Ectodermal cell (in vitro differentiated cells): ENCODE measurements at regions not wholly inside any gene's neighbourhood (a gene's known extent, or its start where the extent isn't known, plus 50 kb on each side); places are given as distances from the start of the nearest gene placed in this dataset.

Experiments used
- H3K27ac ChIP-seq: 2 replicates; pipeline ENCODE4 v1.7.0; 2013; ENCODE audit warnings: mild to moderate bottlenecking, low read depth, low read length; ENCODE audit not compliant: insufficient read depth, poor library complexity, severe bottlenecking
- H3K27me3 ChIP-seq: 2 replicates; pipeline ENCODE4 v1.7.0; 2013; ENCODE audit warnings: mild to moderate bottlenecking, low read length; ENCODE audit not compliant: insufficient read depth, control insufficient read depth, poor library complexity, severe bottlenecking
- H3K36me3 ChIP-seq: one replicate; pipeline ENCODE4 v1.7.0; 2013; ENCODE audit warnings: low read length; ENCODE audit not compliant: control insufficient read depth, insufficient read depth
- H3K4me1 ChIP-seq: one replicate; pipeline ENCODE4 v1.7.0; 2013; ENCODE audit warnings: low read length; ENCODE audit not compliant: control insufficient read depth, insufficient read depth
- H3K4me3 ChIP-seq: 2 replicates; pipeline ENCODE4 v1.7.0; 2013; ENCODE audit warnings: low read depth, low read length, control low read depth; ENCODE audit not compliant: insufficient read depth
- H3K9me3 ChIP-seq: 2 replicates; pipeline ENCODE4 v1.7.0; 2013; ENCODE audit warnings: mild to moderate bottlenecking, low read length, moderate library complexity; ENCODE audit not compliant: control insufficient read depth
- WGBS, 2 experiments: methylation state at CpG; one replicate each; pipeline ENCODE4 v1.1.7; 2013; ENCODE audit warnings: missing lambda C conversion rate in 2 of 2; 5-methylcytosine and 5-hydroxymethylcytosine counted together

- Histone ChIP-seq H3K9me3 (no peaks in the 10 kb centered on the region), H3K4me3 (no peak overlapping the region), H3K4me1 (no peaks in the 10 kb centered on the region), H3K27me3 (no peaks in the 10 kb centered on the region), H3K27ac (no peak overlapping the region), H3K36me3 (no peaks in the 10 kb centered on the region)
- WGBS, 2 experiments = 90 to 100% methylated on average over 2 to 3 of the region's 3 CpGs
Measured at GRCh38 chr11:28629235-28629634, 521.0 kb downstream of the METTL15 start.

DNA sequence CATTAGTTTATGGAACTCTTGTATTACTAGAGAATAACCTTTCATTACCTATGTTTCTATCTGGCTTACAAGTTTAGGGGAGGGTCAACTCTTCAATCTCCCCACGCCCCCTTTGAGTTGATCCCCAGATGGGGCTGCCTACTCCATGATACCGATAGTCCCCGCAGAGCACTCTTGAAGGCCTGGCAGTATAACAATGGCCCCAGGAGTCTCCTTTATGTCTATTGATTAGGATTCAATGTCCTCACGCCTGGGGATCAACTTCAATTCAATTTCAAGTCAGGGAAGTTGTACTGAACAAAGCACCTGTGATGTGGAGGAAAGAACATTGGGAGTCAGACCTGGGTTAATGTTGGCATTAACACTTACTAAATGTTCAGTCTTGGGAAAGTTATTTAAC is 520.2 kb downstream of the METTL15 start:
- H3K36me3 ChIP-seq = no peaks in the 10 kb centered on the region
- H3K27ac ChIP-seq = no peak overlapping the region
- H3K9me3 ChIP-seq = no peaks in the 10 kb centered on the region
- H3K4me1 ChIP-seq = no peaks in the 10 kb centered on the region
- H3K27me3 ChIP-seq = no peaks in the 10 kb centered on the region
- WGBS, 2 experiments = 9 to 15% methylated on average over 4 of the region's 4 CpGs
- no peak overlapping the region for H3K4me3 ChIP-seq

DNA sequence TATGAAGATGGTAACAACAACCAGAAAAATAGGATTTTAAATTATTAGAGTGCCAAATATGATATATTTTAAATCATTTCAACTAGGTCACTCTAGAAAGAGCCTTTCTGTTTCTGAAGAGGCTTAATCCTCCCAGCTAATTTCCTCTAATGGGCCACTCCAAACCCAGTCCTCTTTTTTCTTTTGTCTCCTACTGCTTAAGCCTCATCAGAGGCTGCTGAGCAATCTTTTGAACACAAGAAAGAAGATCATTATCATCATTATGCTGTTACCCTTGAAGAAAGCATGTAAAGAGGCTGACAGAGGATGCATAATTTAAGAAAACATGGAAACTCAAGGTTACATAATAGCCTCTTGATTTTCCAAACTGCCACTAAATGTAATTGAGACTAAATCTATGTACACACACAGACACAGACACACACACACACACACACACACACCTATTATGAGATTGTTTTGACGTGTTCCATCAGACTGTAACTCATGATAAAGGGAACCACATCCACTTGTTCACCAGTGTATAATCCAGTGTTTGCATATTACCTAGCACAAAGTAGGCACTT is 519.6 kb downstream of the METTL15 start:
- no peaks in the 10 kb centered on the region for H3K4me1 ChIP-seq
- no peaks in the 10 kb centered on the region for H3K9me3 ChIP-seq
- H3K36me3 ChIP-seq = no peaks in the 10 kb centered on the region
- H3K27me3 ChIP-seq = no peaks in the 10 kb centered on the region
- no peak overlapping the region for H3K27ac ChIP-seq
- 69 to 77% methylated on average over 1 of the region's 1 CpG for WGBS, 2 experiments
- H3K4me3 ChIP-seq = no peak overlapping the region

DNA sequence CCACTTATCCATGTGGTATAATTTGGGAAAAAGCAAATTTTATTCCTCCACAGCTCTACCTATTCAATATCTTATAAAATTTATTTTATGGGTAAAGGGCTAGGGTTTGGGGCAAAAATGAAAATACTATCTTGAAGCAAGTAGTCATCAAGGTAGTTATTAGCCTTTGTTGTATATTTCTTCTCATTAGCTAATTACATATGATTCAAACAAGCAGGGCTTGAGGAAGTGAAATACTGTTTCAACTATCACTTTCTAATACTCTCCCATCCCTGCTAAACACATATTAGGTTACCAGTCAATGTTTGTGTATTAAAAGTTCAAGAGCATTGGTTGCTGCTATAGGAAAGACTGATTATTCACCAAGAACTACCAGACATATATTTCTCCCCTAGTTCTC is 517.3 kb downstream of the METTL15 start:
- H3K27me3 ChIP-seq = no peaks in the 10 kb centered on the region
- H3K4me1 ChIP-seq = no peaks in the 10 kb centered on the region
- H3K4me3 ChIP-seq = no peak overlapping the region
- H3K36me3 ChIP-seq = no peaks in the 10 kb centered on the region
- no peak overlapping the region for H3K27ac ChIP-seq
- no peaks in the 10 kb centered on the region for H3K9me3 ChIP-seq

- Histone ChIP-seq H3K27me3 (no peaks in the 10 kb centered on the region), H3K9me3 (no peaks in the 10 kb centered on the region), H3K4me3 (no peak overlapping the region), H3K36me3 (no peaks in the 10 kb centered on the region), H3K27ac (no peak overlapping the region), H3K4me1 (no peaks in the 10 kb centered on the region)
- WGBS, 2 experiments = 90 to 96% methylated on average over 8 of the region's 8 CpGs
Measured at GRCh38 chr11:28621753-28622152, 513.6 kb downstream of the METTL15 start.

DNA sequence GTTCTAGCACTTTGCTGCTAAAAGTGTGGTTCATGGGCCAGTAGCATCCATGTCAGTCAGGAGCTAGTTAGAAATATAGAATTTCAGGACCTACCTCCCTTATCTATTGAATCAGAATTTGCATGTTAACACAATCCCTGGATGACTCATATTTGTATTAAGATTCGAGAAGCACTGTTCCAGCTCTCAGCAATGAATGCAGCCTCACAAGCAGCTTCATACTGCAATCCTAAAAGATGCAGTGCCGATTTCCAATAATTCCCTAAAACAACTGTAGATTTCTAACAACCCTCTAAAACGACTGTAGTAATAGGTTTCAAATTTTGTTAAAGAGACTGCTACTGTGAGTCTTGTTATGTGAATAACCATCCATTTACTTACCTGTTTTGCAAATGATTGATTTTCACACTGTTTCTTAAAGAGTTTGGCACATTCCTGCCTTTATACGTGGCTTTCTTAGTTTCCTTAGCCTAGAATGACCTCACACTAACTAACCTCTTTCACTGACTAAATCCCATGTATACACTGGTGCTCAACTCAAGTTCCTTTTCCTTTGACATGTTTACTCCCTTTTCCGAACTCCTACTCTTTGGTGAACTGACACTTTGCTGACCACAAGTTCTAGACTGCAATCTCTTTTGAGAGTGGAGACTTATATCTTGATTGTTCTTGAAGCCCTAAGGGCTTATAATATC is 511.8 kb downstream of the METTL15 start:
- H3K27me3 ChIP-seq = no peaks in the 10 kb centered on the region
- WGBS, 2 experiments = 66 to 67% methylated on average over 5 of the region's 5 CpGs
- no peaks in the 10 kb centered on the region for H3K9me3 ChIP-seq
- no peaks in the 10 kb centered on the region for H3K36me3 ChIP-seq
- no peak overlapping the region for H3K27ac ChIP-seq
- H3K4me1 ChIP-seq = no peaks in the 10 kb centered on the region
- no peak overlapping the region for H3K4me3 ChIP-seq

DNA sequence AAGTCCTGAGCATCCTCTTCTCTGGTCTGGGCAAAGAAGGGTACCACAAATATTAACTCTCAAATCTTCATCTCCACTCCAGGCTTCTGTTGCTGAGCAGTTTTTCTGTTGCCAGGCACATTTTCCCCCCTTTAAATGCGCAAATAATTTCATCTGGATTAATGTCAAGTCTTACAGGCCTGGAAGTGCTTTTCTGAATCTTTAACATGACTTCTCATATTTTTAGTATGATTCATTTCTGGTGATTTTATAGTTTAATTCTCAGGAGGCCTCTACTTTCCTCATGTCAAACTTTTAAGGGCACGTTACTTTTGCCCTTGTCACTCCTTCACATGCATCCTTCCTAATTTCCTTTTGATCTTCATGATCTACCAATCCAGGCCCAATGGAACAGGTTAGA is 510.2 kb downstream of the METTL15 start:
- WGBS, 2 experiments = 91 to 100% methylated on average over 2 of the region's 2 CpGs
- Histone ChIP-seq H3K9me3 (no peaks in the 10 kb centered on the region), H3K27me3 (no peaks in the 10 kb centered on the region), H3K4me1 (no peaks in the 10 kb centered on the region), H3K27ac (no peak overlapping the region), H3K4me3 (no peak overlapping the region), H3K36me3 (no peaks in the 10 kb centered on the region)

DNA sequence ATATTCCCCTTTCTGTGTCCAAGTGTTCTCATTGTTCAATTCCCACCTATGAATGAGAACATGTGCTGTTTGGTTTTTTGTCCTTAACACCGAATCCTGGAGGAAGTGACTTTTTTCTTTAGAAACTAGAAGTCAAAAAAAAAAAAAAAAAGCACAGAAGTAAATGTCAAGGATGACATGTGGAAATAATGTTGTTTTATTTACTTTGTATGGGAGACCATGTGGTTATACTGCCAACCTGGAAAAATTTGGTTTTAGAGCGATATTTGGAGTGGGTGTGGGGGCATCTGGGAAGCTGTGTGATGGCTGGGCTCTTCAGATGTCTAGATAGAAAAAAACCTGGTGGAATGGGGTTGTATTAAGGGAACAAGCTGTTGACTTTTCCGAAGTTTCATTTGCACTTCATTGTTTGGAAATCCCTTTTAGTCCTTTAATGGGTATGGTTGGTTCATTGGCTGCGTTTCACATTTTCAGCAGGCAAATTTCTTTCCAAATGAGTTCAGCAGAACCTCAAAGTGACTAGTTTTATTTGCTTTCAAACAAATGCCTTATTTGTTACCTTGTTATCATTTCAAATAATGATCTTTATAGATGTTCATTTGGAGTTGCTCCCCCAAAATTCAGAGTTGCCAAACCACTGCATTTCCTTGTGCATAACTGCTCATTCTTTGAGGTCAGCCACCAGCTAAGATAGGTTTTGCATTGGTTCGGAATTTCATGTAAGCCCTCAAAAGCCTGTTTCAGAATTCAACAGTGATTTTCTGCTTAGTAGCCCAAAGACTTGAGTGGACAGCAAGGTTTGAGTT is 508.2 kb downstream of the METTL15 start:
- H3K27ac ChIP-seq = no peak overlapping the region
- H3K4me3 ChIP-seq = no peak overlapping the region
- no peaks in the 10 kb centered on the region for H3K9me3 ChIP-seq
- 89 to 94% methylated on average over 5 of the region's 5 CpGs for WGBS, 2 experiments
- no peaks in the 10 kb centered on the region for H3K36me3 ChIP-seq
- H3K27me3 ChIP-seq = no peaks in the 10 kb centered on the region
- H3K4me1 ChIP-seq = no peaks in the 10 kb centered on the region

GRCh38 chr11:28615542-28615941 is 507.4 kb downstream of the METTL15 start:
- H3K27ac ChIP-seq = no peak overlapping the region
- no peaks in the 10 kb centered on the region for H3K36me3 ChIP-seq
- H3K27me3 ChIP-seq = no peaks in the 10 kb centered on the region
- H3K9me3 ChIP-seq = no peaks in the 10 kb centered on the region
- H3K4me3 ChIP-seq = no peak overlapping the region
- 88 to 90% methylated on average over 2 of the region's 2 CpGs for WGBS, 2 experiments
- H3K4me1 ChIP-seq = no peaks in the 10 kb centered on the region

- no peak overlapping the region for H3K4me3 ChIP-seq
- no peak overlapping the region for H3K27ac ChIP-seq
- no peaks in the 10 kb centered on the region for H3K27me3 ChIP-seq
- no peaks in the 10 kb centered on the region for H3K4me1 ChIP-seq
- WGBS, 2 experiments = 78% methylated on average over 12 of the region's 12 CpGs
- no peaks in the 10 kb centered on the region for H3K9me3 ChIP-seq
- no peaks in the 10 kb centered on the region for H3K36me3 ChIP-seq
Measured at GRCh38 chr11:28606930-28607329, 498.7 kb downstream of the METTL15 start.
